DOHH2 (cell line): ENCODE measurements at regions not wholly inside any gene's neighbourhood (a gene's known extent, or its start where the extent isn't known, plus 50 kb on each side); places are given as distances from the start of the nearest gene placed in this dataset.

Experiments used
- EZH2phosphoT487 ChIP-seq: fragments of 200-600 bp; sonication (generic); IDR thresholded peaks from 2 replicates; pipeline ENCODE4 v1.6.1; 2017; ENCODE audit warnings: borderline replicate concordance, mild to moderate bottlenecking, antibody characterized with exemption, low read length, moderate library complexity, mixed read lengths
- TF ChIP-seq, protein P1 (sequence below): fragments of 200-600 bp; sonication (generic); IDR thresholded peaks from one replicate; pipeline ENCODE4 v1.5.1; 2014; ENCODE audit warnings: antibody characterized with exemption, mild to moderate bottlenecking, low read depth, low read length; ENCODE audit not compliant: poor library complexity, severe bottlenecking

DNA sequence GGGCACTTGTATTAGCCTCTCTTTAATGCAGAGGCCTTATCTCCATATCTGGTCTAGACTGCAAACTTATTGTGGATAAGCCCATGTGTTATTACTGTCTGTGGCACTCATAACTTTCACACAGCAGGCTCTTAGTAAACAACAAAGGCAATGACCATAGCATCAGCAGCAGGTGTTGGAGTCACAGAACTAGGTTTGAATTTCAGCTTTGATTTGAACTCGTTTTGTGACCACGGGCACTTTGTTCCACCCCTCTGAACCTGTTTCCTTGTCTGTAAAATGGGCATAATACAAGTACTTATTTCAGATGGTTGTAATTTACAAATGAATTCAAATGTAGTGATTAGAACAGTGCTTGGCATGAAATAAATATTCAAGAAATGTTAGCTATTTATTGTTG lies 121.8 kb upstream of the C1GALT1C1 start:
- TF ChIP-seq, protein P1, sequence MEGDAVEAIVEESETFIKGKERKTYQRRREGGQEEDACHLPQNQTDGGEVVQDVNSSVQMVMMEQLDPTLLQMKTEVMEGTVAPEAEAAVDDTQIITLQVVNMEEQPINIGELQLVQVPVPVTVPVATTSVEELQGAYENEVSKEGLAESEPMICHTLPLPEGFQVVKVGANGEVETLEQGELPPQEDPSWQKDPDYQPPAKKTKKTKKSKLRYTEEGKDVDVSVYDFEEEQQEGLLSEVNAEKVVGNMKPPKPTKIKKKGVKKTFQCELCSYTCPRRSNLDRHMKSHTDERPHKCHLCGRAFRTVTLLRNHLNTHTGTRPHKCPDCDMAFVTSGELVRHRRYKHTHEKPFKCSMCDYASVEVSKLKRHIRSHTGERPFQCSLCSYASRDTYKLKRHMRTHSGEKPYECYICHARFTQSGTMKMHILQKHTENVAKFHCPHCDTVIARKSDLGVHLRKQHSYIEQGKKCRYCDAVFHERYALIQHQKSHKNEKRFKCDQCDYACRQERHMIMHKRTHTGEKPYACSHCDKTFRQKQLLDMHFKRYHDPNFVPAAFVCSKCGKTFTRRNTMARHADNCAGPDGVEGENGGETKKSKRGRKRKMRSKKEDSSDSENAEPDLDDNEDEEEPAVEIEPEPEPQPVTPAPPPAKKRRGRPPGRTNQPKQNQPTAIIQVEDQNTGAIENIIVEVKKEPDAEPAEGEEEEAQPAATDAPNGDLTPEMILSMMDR, result no peak
- TF ChIP-seq EZH2phosphoT487, result no peak
